PC-3 (cell line): ENCODE measurements at regions not wholly inside any gene's neighbourhood (a gene's known extent, or its start where the extent isn't known, plus 50 kb on each side); places are given as distances from the start of the nearest gene placed in this dataset.

Source experiments
- CTCF ChIP-seq: fragments of 300-600 bp; sonication (generic); conservative IDR thresholded peaks from 2 replicates; pipeline ENCODE4 v1.5.1; 2017; ENCODE audit warnings: antibody characterized with exemption, low read depth, mild to moderate bottlenecking, low read length
- EZH2 ChIP-seq: fragments of 300-600 bp; sonication (generic); IDR thresholded peaks from one replicate; pipeline ENCODE4 v1.6.1; 2017; ENCODE audit warnings: antibody characterized with exemption, mild to moderate bottlenecking, low read length; ENCODE audit not compliant: unreplicated experiment

- TF ChIP-seq CTCF: no peak
- TF ChIP-seq EZH2: no peak
These were observed 178.7 kb upstream of the STEAP1 start for GRCh38 chr7:89975577-89975976.
